ENCODE measurements at regions not wholly inside any gene's neighbourhood (a gene's known extent, or its start where the extent isn't known, plus 50 kb on each side); places are given as distances from the start of the nearest gene placed in this dataset.

DNA sequence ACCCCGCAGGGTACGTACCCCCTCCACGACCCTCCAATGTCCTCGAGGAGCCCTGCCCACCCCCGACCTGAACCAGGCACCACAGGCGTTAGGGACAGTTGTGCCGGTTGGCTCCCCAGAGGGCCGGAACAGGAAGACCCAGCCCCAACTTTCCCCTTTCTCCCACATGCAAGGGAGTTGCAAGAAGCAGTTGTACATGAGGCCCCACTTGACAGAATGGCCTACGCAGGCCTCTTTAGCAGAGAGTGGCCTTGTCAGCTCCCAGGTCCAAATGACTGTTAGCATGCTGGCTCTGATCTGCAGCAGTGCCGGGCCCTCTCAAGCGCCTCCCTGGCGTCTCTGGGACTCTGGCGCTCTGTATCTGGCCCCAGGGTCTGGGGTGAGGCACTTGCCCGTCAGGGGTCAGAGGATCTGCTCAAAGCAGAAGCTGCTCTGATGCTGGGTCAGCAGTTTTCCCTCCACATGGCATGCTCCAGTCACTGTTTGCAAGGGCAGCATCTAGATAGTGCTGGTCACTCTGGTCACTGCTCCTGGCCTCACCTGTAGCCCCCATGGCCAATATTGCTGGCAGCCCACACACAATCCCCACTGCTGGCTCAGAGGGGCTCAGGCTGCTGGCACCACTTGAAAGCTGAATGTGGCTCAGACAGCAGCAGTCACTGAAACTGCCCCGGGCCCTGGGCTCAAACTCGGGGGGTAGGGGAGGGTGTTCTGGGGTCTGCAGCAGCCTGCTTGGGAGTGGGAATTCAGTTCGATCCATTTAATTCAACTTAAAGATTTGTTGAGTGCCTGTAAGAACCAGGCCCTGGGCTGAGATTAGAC, 254.5 kb downstream of the FAM43A start:
- Histone ChIP-seq H3K27me3 (ENCODE audit: insufficient read depth, low read length, poor library complexity) (no peaks in the 10 kb centered on the region), H3K27ac (ENCODE audit: low read length) (no peak overlapping the region)
- no peak for ATAC-seq (ENCODE audit: insufficient read depth, low read depth)

DNA sequence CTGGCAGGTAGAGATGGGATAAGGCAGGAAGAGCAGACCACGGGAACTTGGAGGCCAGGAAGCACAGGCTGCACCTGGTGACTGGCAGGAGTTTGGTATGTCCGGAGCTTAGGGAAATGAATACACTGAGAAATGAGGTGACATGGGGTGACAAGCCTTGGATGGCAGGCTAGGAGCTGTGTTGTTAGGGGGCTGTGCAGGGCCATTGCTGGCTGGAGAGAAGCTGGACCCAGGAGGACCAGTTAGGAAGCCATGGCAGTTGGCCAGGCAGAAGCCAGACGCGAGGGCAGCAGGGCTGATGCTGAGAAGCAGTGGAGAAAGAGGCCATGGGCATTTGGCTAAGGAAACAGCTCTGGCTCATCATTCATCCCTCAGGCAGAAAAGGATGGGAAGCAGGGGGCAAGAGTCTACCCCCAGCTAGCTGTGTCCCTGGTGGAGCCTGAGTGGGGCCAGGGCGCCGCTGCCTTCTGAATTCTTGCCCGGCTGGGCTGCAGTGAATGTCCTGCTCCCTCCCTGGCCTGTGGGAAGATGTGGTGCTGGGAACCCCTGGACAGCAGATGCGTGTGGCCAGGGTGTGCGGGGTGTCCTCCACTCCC, 255.8 kb downstream of the FAM43A start:
- Histone ChIP-seq H3K27ac (ENCODE audit: low read length) (no peak overlapping the region), H3K4me1 (ENCODE audit: insufficient read depth, low read length) (no peaks in the 10 kb centered on the region), H3K79me2 (ENCODE audit: insufficient read depth, low read length) (no peaks in the 10 kb centered on the region), H3K27me3 (ENCODE audit: insufficient read depth, low read length, poor library complexity) (no peaks in the 10 kb centered on the region), H3K9ac (ENCODE audit: low read depth, low read length) (no peak overlapping the region), H3K4me2 (ENCODE audit: insufficient read depth, low read length) (no peak overlapping the region), H3K36me3 (ENCODE audit: insufficient read depth, low read length) (no peaks in the 10 kb centered on the region), H2AFZ (ENCODE audit: low read depth, low read length) (no peak overlapping the region), H3K9me3 (ENCODE audit: insufficient read depth, low read length, severe bottlenecking) (no peaks in the 10 kb centered on the region), H4K20me1 (ENCODE audit: insufficient read depth, low read length) (no peaks in the 10 kb centered on the region; the same call in 1 of the 2 replicates), H3K4me3 (ENCODE audit: low read depth in 1 of 2, low read length in 2 of 2) (no peak overlapping the region)
- DNase-seq (no peak), ATAC-seq (ENCODE audit: insufficient read depth, low read depth) (no peak)
- TF ChIP-seq EZH2 (IDR thresholded peaks at IDR 0.05; ENCODE audit: borderline replicate concordance, low read depth, low read length, severe bottlenecking) = no peak
- TF ChIP-seq, protein P1, sequence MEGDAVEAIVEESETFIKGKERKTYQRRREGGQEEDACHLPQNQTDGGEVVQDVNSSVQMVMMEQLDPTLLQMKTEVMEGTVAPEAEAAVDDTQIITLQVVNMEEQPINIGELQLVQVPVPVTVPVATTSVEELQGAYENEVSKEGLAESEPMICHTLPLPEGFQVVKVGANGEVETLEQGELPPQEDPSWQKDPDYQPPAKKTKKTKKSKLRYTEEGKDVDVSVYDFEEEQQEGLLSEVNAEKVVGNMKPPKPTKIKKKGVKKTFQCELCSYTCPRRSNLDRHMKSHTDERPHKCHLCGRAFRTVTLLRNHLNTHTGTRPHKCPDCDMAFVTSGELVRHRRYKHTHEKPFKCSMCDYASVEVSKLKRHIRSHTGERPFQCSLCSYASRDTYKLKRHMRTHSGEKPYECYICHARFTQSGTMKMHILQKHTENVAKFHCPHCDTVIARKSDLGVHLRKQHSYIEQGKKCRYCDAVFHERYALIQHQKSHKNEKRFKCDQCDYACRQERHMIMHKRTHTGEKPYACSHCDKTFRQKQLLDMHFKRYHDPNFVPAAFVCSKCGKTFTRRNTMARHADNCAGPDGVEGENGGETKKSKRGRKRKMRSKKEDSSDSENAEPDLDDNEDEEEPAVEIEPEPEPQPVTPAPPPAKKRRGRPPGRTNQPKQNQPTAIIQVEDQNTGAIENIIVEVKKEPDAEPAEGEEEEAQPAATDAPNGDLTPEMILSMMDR (IDR thresholded peaks at IDR 0.05; ENCODE audit: borderline replicate concordance, extremely low read depth, low read length, poor library complexity, severe bottlenecking) = no peak

More for the DNA sequence above, 254.5 kb downstream of the FAM43A start:
- H3K4me2 ChIP-seq (ENCODE audit: insufficient read depth, low read length) = no peak overlapping the region
- no peaks in the 10 kb centered on the region; the same call in 1 of the 2 replicates for H4K20me1 ChIP-seq (ENCODE audit: insufficient read depth, low read length)
- no peaks in the 10 kb centered on the region for H3K36me3 ChIP-seq (ENCODE audit: insufficient read depth, low read length)
- DNase-seq = no peak
- no peak overlapping the region for H3K9ac ChIP-seq (ENCODE audit: low read depth, low read length)
- H2AFZ ChIP-seq (ENCODE audit: low read depth, low read length) = no peak overlapping the region
- H3K9me3 ChIP-seq (ENCODE audit: insufficient read depth, low read length, severe bottlenecking) = no peaks in the 10 kb centered on the region
- H3K4me3 ChIP-seq (ENCODE audit: low read depth in 1 of 2, low read length in 2 of 2) = no peak overlapping the region
- H3K4me1 ChIP-seq (ENCODE audit: insufficient read depth, low read length) = no peaks in the 10 kb centered on the region
- no peaks in the 10 kb centered on the region for H3K79me2 ChIP-seq (ENCODE audit: insufficient read depth, low read length)
- TF ChIP-seq, protein P1 (IDR thresholded peaks at IDR 0.05; ENCODE audit: borderline replicate concordance, extremely low read depth, low read length, poor library complexity, severe bottlenecking) = no peak
- no peak for TF ChIP-seq EZH2 (IDR thresholded peaks at IDR 0.05; ENCODE audit: borderline replicate concordance, low read depth, low read length, severe bottlenecking)

- Histone ChIP-seq H3K36me3 (ENCODE audit: insufficient read depth, low read length) (no peaks in the 10 kb centered on the region), H4K20me1 (ENCODE audit: insufficient read depth, low read length) (no peaks in the 10 kb centered on the region; the same call in 1 of the 2 replicates), H3K9ac (ENCODE audit: low read depth, low read length) (no peak overlapping the region), H3K27me3 (ENCODE audit: insufficient read depth, low read length, poor library complexity) (peaks cover 3% of the 10 kb centered on the region), H3K4me1 (ENCODE audit: insufficient read depth, low read length) (no peaks in the 10 kb centered on the region), H3K9me3 (ENCODE audit: insufficient read depth, low read length, severe bottlenecking) (no peaks in the 10 kb centered on the region), H3K27ac (ENCODE audit: low read length) (no peak overlapping the region), H3K4me2 (ENCODE audit: insufficient read depth, low read length) (no peak overlapping the region), H2AFZ (ENCODE audit: low read depth, low read length) (no peak overlapping the region), H3K79me2 (ENCODE audit: insufficient read depth, low read length) (no peaks in the 10 kb centered on the region), H3K4me3 (ENCODE audit: low read depth in 1 of 2, low read length in 2 of 2) (no peak overlapping the region)
- DNase-seq (no peak), ATAC-seq (ENCODE audit: insufficient read depth, low read depth) (no peak)
- TF ChIP-seq EZH2 (IDR thresholded peaks at IDR 0.05; ENCODE audit: borderline replicate concordance, low read depth, low read length, severe bottlenecking) = no peak
These were observed 256.4 kb downstream of the FAM43A start for GRCh38 chr3:194941956-194942511.

- DNase-seq (no peak), ATAC-seq (ENCODE audit: insufficient read depth, low read depth) (no peak)
- H3K27me3 ChIP-seq (ENCODE audit: insufficient read depth, low read length, poor library complexity) = peaks cover 4% of the 10 kb centered on the region
- no peak for TF ChIP-seq EZH2 (IDR thresholded peaks at IDR 0.05; ENCODE audit: borderline replicate concordance, low read depth, low read length, severe bottlenecking)
- TF ChIP-seq, protein P1 (IDR thresholded peaks at IDR 0.05; ENCODE audit: borderline replicate concordance, extremely low read depth, low read length, poor library complexity, severe bottlenecking) = no peak
- no peak overlapping the region for H3K27ac ChIP-seq (ENCODE audit: low read length)
- no peaks in the 10 kb centered on the region for H3K9me3 ChIP-seq (ENCODE audit: insufficient read depth, low read length, severe bottlenecking)
- H3K79me2 ChIP-seq (ENCODE audit: insufficient read depth, low read length) = no peaks in the 10 kb centered on the region
- H3K9ac ChIP-seq (ENCODE audit: low read depth, low read length) = no peak overlapping the region
- H3K36me3 ChIP-seq (ENCODE audit: insufficient read depth, low read length) = no peaks in the 10 kb centered on the region
- no peaks in the 10 kb centered on the region; the same call in 1 of the 2 replicates for H4K20me1 ChIP-seq (ENCODE audit: insufficient read depth, low read length)
- no peak overlapping the region for H3K4me2 ChIP-seq (ENCODE audit: insufficient read depth, low read length)
- no peak overlapping the region for H3K4me3 ChIP-seq (ENCODE audit: low read depth in 1 of 2, low read length in 2 of 2)
- no peak overlapping the region for H2AFZ ChIP-seq (ENCODE audit: low read depth, low read length)
- H3K4me1 ChIP-seq (ENCODE audit: insufficient read depth, low read length) = no peaks in the 10 kb centered on the region
These were observed 258.8 kb downstream of the FAM43A start for GRCh38 chr3:194944526-194944925.
